ENCODE measurements at regions not wholly inside any gene's neighbourhood (a gene's known extent, or its start where the extent isn't known, plus 50 kb on each side); places are given as distances from the start of the nearest gene placed in this dataset.

- H3K4me3 ChIP-seq (ENCODE audit: low read depth in 1 of 3, low read length in 3 of 3), result no peak overlapping the region
- 70% methylated on average over 5 of the region's 5 CpGs for WGBS
- peaks cover 0 to 5% (median 1%) of the 10 kb centered on the region in 4 donors for H3K27me3 ChIP-seq (ENCODE audit: control insufficient read depth in 4 of 4, insufficient read depth in 4 of 4, low read length in 3 of 4)
- H3K36me3 ChIP-seq (ENCODE audit: control insufficient read depth in 4 of 4, insufficient read depth in 3 of 4, low read depth in 1 of 4, low read length in 3 of 4), result no peaks in the 10 kb centered on the region
- H3K4me1 ChIP-seq (ENCODE audit: control insufficient read depth in 4 of 4, insufficient read depth in 4 of 4, low read length in 3 of 4), result no peaks in the 10 kb centered on the region
- no peak overlapping the region for H3K9ac ChIP-seq (ENCODE audit: low read depth in 1 of 2, low read length in 2 of 2)
- no peak overlapping the region for H3K27ac ChIP-seq (ENCODE audit: low read depth in 1 of 2, low read length in 2 of 2)
- no peak for DNase-seq (ENCODE audit: low spot score)
- H3K9me3 ChIP-seq (ENCODE audit: control insufficient read depth in 4 of 4, low read length in 3 of 4), result no peaks in the 10 kb centered on the region
- TF ChIP-seq ATF3 (IDR thresholded peaks at IDR 0.05) (no peak), HNF4G (IDR thresholded peaks at IDR 0.05) (no peak), RAD21 (IDR thresholded peaks at IDR 0.05) (no peak), CTCF (IDR thresholded peaks at IDR 0.05; ENCODE audit: low read depth, low read length, missing input control) (no peak), TAF1 (conservative IDR thresholded peaks at IDR 0.05) (no peak), GABPA (IDR thresholded peaks at IDR 0.05 in 1 of 2, conservative IDR thresholded peaks at IDR 0.05 in 1 of 2) (no peak), MAX (IDR thresholded peaks at IDR 0.05) (no peak), EGR1 (IDR thresholded peaks at IDR 0.05; ENCODE audit: low read depth in 2 of 2) (no peak), FOXA1 (IDR thresholded peaks at IDR 0.05) (no peak), SP1 (IDR thresholded peaks at IDR 0.05) (no peak), RXRA (IDR thresholded peaks at IDR 0.05) (no peak), FOXA2 (IDR thresholded peaks at IDR 0.05) (no peak), REST (IDR thresholded peaks at IDR 0.05) (no peak), HNF4A (conservative IDR thresholded peaks at IDR 0.05) (no peak), NR2F2 (IDR thresholded peaks at IDR 0.05) (no peak), ZBTB33 (IDR thresholded peaks at IDR 0.05) (no peak), YY1 (IDR thresholded peaks at IDR 0.05) (no peak), JUND (IDR thresholded peaks at IDR 0.05) (no peak)
Observed at GRCh38 chr2:34105006-34105767, 506.1 kb upstream of the FAM98A start.
